DND-41 (cell line): ENCODE measurements at regions not wholly inside any gene's neighbourhood (a gene's known extent, or its start where the extent isn't known, plus 50 kb on each side); places are given as distances from the start of the nearest gene placed in this dataset.
A peak's percentile ranks its signal among the peaks of the same experiment; 100 is the strongest.

Experiments used
- ATAC-seq: fragments of 200-7000 bp; cut with Tn5 transposase; 3 replicates; pipeline ENCODE4 v1.9.1; 2021; ENCODE audit warnings: low read depth; ENCODE audit not compliant: insufficient read depth
- DNase-seq: peaks from one replicate; pipeline ENCODE4 v3.0.0-alpha.2; 2020
- H2AFZ ChIP-seq: 2 replicates; pipeline ENCODE4 v1.6.0; 2012; ENCODE audit warnings: low read depth, low read length
- H3K27ac ChIP-seq: 2 replicates; pipeline ENCODE4 v1.5.1; 2012; ENCODE audit warnings: low read length, inconsistent platforms
- H3K27me3 ChIP-seq: fragments of 200-600 bp; sonication (generic); 2 replicates; pipeline ENCODE4 v1.6.0; 2012; ENCODE audit warnings: low read length, mild to moderate bottlenecking, inconsistent platforms; ENCODE audit not compliant: insufficient read depth, poor library complexity
- H3K36me3 ChIP-seq: 2 replicates; pipeline ENCODE4 v1.5.1; 2012; ENCODE audit warnings: low read length, inconsistent platforms; ENCODE audit not compliant: insufficient read depth
- H3K4me1 ChIP-seq: 2 replicates; pipeline ENCODE4 v1.5.1; 2012; ENCODE audit warnings: mild to moderate bottlenecking, low read length; ENCODE audit not compliant: insufficient read depth
- H3K4me2 ChIP-seq: 2 replicates; pipeline ENCODE4 v1.6.0; 2012; ENCODE audit warnings: mild to moderate bottlenecking, moderate library complexity, low read length, inconsistent platforms; ENCODE audit not compliant: insufficient read depth
- H3K4me3 ChIP-seq, 2 experiments: fragments of 200-600 bp in 1 of 2; shearing (Covaris generic) in 1 of 2; 2 replicates each; pipeline ENCODE4 v1.5.1; 2012 to 2016; ENCODE audit warnings: inconsistent platforms in 2 of 2, low read length in 2 of 2, mild to moderate bottlenecking in 2 of 2, low read depth in 1 of 2, moderate library complexity in 1 of 2
- H3K79me2 ChIP-seq: 2 replicates; pipeline ENCODE4 v1.6.0; 2012; ENCODE audit warnings: low read length, inconsistent platforms; ENCODE audit not compliant: insufficient read depth
- H3K9ac ChIP-seq: 2 replicates; pipeline ENCODE4 v1.6.0; 2012; ENCODE audit warnings: low read depth, mild to moderate bottlenecking, inconsistent platforms, low read length, moderate library complexity
- H3K9me3 ChIP-seq: 2 replicates; pipeline ENCODE4 v1.5.1; 2012; ENCODE audit warnings: low read length, moderate library complexity, mild to moderate bottlenecking, inconsistent platforms; ENCODE audit not compliant: insufficient read depth, severe bottlenecking
- H4K20me1 ChIP-seq: 2 replicates; pipeline ENCODE4 v1.6.0; 2012; ENCODE audit warnings: low read length; ENCODE audit not compliant: insufficient read depth
- CTCF ChIP-seq: IDR thresholded peaks from 2 replicates; pipeline ENCODE4 v1.5.1; 2012; ENCODE audit warnings: borderline replicate concordance, low read length, moderate library complexity, mild to moderate bottlenecking; ENCODE audit not compliant: poor library complexity, severe bottlenecking; ENCODE audit errors: extremely low read depth
- EZH2 ChIP-seq: IDR thresholded peaks from 3 replicates; pipeline ENCODE4 v1.6.1; 2012; ENCODE audit warnings: borderline replicate concordance, low read depth, mild to moderate bottlenecking, moderate library complexity, low read length, inconsistent platforms; ENCODE audit not compliant: severe bottlenecking

DNA sequence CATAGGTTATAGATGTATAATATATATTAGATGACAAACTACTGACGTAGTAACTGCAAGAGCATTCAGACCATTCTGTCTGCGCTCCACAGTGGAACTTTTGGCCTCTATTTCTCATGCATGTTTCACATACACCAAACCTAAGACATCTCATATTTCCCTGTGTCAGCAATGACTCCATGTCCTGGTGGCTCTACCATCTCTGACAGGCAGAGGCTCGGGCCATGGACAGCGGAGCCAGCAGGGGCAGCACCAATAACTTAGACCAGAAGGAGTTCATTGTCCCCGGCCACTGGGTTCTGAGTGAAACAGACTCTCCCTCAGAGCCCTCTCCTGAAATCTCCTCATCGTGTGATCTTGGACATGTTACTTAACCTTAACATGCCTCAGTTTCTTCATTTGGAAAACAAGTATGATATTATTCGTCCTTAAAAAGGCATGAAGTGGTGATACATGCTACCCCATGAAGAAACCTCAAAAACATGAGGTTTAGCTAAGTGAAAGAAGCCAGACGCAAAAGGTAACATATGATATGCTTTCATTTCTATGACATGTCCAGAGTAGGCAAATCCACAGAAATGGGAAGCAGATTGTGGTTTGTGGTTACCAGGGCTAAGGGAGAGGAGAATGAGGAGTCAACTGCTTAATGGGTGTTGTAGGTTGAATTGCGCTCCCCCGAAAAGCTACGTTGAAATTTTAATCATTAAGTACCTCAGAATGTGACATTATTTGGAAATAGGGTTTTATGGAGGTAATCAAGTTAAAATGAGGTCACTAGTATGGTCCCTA lies 564.0 kb upstream of the JARID2 start:
- Histone ChIP-seq H3K4me2 (no peak overlapping the region), H3K9ac (no peak overlapping the region), H4K20me1 (no peaks in the 10 kb centered on the region), H3K9me3 (no peaks in the 10 kb centered on the region), H2AFZ (no peak overlapping the region), H3K79me2 (no peaks in the 10 kb centered on the region), H3K4me3 (no peak overlapping the region), H3K4me1 (peaks cover 5% of the 10 kb centered on the region), H3K27me3 (no peaks in the 10 kb centered on the region), H3K27ac (no peak overlapping the region), H3K36me3 (no peaks in the 10 kb centered on the region)
- ATAC-seq (0 out of 3 replicates have a peak, but pooled peaks have one; percentile 45), DNase-seq (no peak)
- TF ChIP-seq CTCF (no peak), EZH2 (no peak)

- Histone ChIP-seq H3K4me1 (peaks cover 5% of the 10 kb centered on the region), H3K9ac (no peak overlapping the region), H4K20me1 (no peaks in the 10 kb centered on the region), H3K27me3 (no peaks in the 10 kb centered on the region), H3K27ac (no peak overlapping the region), H3K9me3 (no peaks in the 10 kb centered on the region), H3K79me2 (no peaks in the 10 kb centered on the region), H3K4me2 (no peak overlapping the region), H2AFZ (no peak overlapping the region), H3K36me3 (no peaks in the 10 kb centered on the region), H3K4me3 (no peak overlapping the region)
- TF ChIP-seq EZH2 (no peak), CTCF (no peak)
- ATAC-seq (no peak), DNase-seq (no peak)
These were observed 563.1 kb upstream of the JARID2 start for GRCh38 chr6:14682812-14683211.

- H3K27ac ChIP-seq, result no peak overlapping the region
- ATAC-seq (no peak), DNase-seq (no peak)
- H4K20me1 ChIP-seq, result no peaks in the 10 kb centered on the region
- TF ChIP-seq EZH2, result no peak
- no peak for TF ChIP-seq CTCF
- H3K4me2 ChIP-seq, result no peak overlapping the region
- no peaks in the 10 kb centered on the region for H3K4me1 ChIP-seq
- H3K4me3 ChIP-seq, result no peak overlapping the region
- no peak overlapping the region for H3K9ac ChIP-seq
- no peaks in the 10 kb centered on the region for H3K9me3 ChIP-seq
- no peak overlapping the region for H2AFZ ChIP-seq
- no peaks in the 10 kb centered on the region for H3K27me3 ChIP-seq
- no peaks in the 10 kb centered on the region for H3K36me3 ChIP-seq
- no peaks in the 10 kb centered on the region for H3K79me2 ChIP-seq
These were observed 556.2 kb upstream of the JARID2 start for GRCh38 chr6:14689639-14690038.
